ENCODE measurements at regions not wholly inside any gene's neighbourhood (a gene's known extent, or its start where the extent isn't known, plus 50 kb on each side); places are given as distances from the start of the nearest gene placed in this dataset.

- no peak for DNase-seq (ENCODE audit: low spot score)
- H3K27ac ChIP-seq = no peak overlapping the region
- ChIA-PET POLR2A (ENCODE audit: low non-redundant PET) (no interaction called here), CTCF (no interaction called here)
- TF ChIP-seq CTCF (conservative IDR thresholded peaks at IDR 0.05; ENCODE audit: low read depth) = no peak
These were observed 1900.8 kb upstream of the PCDH10 start for GRCh38 chr4:131248314-131248713.

DNA sequence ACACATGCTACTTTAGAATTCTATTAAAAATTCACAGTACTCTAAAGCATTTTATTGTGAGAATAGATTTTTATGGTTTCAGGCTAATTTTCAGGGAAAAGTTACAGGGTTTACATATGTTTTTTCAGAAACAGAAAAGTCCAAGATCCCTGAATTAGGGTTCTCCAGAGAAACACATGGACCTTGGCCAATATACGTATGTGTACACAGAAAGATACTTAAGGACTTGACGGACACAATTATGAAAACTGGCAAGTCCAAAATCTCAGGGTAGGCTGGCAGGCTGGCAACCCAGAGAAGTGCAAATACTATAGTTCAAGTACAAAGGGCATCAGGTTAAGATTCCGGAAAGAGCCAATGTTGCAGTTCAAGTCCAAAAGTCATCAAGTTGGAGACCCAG, 1897.8 kb upstream of the PCDH10 start:
- ChIA-PET CTCF (no interaction called here), POLR2A (ENCODE audit: low non-redundant PET) (no interaction called here)
- TF ChIP-seq CTCF (conservative IDR thresholded peaks at IDR 0.05; ENCODE audit: low read depth) = no peak
- DNase-seq (ENCODE audit: low spot score) = no peak
- no peak overlapping the region for H3K27ac ChIP-seq

DNA sequence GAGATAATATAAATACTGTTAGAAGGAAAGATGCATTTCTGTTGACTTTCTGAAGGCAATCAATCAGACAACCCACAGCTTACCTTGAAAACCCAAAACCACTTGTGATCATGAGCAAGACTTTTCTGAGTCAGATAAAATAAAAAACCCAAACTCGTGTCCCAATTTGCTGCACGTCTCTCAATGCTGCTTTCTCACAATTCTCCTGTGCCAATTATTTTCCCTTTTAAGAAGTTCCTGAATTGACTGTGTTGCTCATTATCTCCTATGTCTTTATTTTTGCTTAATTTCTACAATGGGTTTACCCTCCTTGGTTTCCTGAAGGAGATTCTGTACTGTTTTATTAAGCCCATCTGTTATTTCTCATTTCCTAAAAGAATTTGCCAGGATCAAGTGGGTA, 1891.9 kb upstream of the PCDH10 start:
- TF ChIP-seq CTCF (conservative IDR thresholded peaks at IDR 0.05; ENCODE audit: low read depth) = no peak
- POLR2A ChIA-PET (ENCODE audit: low non-redundant PET) = no interaction called here
- CTCF ChIA-PET = interaction anchor here (0.6 kb wide), 1 partner anchor 245 kb away, joined by 3 read pairs; no protein-coding TSS in a partner anchor
- H3K27ac ChIP-seq = no peak overlapping the region
- DNase-seq (ENCODE audit: low spot score) = no peak

DNA sequence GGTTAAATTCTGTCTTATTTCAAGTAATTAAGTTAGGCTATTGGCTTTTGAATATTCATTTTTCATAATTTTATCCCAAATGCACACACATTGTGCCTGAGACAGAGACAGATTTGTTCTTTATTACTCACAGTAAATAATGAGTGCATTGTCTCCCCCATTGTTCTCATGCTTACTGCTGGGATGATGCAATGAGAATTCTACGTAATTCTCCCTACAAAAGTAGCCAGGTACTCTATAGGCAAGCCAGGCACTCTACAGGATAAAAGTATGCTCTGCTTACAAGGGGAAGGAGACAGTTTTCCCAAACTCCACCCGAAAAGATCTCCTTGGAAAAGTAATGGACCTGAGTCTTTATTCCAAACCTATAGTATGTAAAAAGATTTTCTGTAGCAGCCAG, 1890.7 kb upstream of the PCDH10 start:
- ChIA-PET CTCF (no interaction called here), POLR2A (ENCODE audit: low non-redundant PET) (no interaction called here)
- no peak for DNase-seq (ENCODE audit: low spot score)
- no peak overlapping the region for H3K27ac ChIP-seq
- no peak for TF ChIP-seq CTCF (conservative IDR thresholded peaks at IDR 0.05; ENCODE audit: low read depth)

GRCh38 chr4:131288441-131288840, 1860.7 kb upstream of the PCDH10 start:
- ChIA-PET CTCF (interaction anchor here (0.5 kb wide), 1 partner anchor 53 kb away, joined by 3 read pairs; no protein-coding TSS in a partner anchor), POLR2A (ENCODE audit: low non-redundant PET) (no interaction called here)
- no peak overlapping the region for H3K27ac ChIP-seq
- no peak for DNase-seq (ENCODE audit: low spot score)
- TF ChIP-seq CTCF (conservative IDR thresholded peaks at IDR 0.05; ENCODE audit: low read depth) = no peak

GRCh38 chr4:131296192-131296591, 1852.9 kb upstream of the PCDH10 start:
- no peak overlapping the region for H3K27ac ChIP-seq
- POLR2A ChIA-PET (ENCODE audit: low non-redundant PET) = no interaction called here
- no peak for TF ChIP-seq CTCF (conservative IDR thresholded peaks at IDR 0.05; ENCODE audit: low read depth)
- DNase-seq (ENCODE audit: low spot score) = no peak
- CTCF ChIA-PET = no interaction called here

DNA sequence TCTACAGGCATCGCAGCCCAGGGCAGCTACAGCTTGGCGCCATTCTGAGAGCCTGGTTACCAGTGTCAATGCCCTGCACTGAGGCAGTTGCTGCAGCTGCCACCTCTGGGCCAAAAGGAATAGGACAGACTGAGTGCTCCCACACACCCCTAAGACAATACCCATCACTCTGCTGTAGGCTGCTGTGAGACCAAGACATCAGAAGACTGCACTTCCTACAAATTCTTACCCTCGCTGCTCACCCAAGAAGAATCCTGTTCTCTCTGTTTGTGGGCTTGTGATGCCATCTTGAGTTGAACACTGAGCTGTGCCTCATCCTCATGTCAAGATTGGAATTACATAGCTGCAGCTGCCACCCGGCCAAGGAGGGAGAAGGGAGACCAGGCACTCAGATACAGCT, 1847.0 kb upstream of the PCDH10 start:
- TF ChIP-seq CTCF (conservative IDR thresholded peaks at IDR 0.05; ENCODE audit: low read depth) = no peak
- POLR2A ChIA-PET (ENCODE audit: low non-redundant PET) = no interaction called here
- no peak for DNase-seq (ENCODE audit: low spot score)
- no peak overlapping the region for H3K27ac ChIP-seq
- CTCF ChIA-PET = interaction anchor here (0.6 kb wide), 1 partner anchor 341 kb away, joined by 3 read pairs; no protein-coding TSS in a partner anchor
